Effector memory CD4-positive, alpha-beta T cell (primary cell): ENCODE measurements at regions not wholly inside any gene's neighbourhood (a gene's known extent, or its start where the extent isn't known, plus 50 kb on each side); places are given as distances from the start of the nearest gene placed in this dataset.
"Not testable (repeated sequence)": the region's sequence is repeated elsewhere in the genome, so short reads cannot be mapped to it uniquely, and the experiment has no call there.

Experiments
- DNase-seq, 3 donors: peaks; one replicate each; pipeline ENCODE4 v3.0.0-alpha.2; 2020
- H3K27ac ChIP-seq: 2 replicates; pipeline ENCODE4 v1.7.0; 2013; ENCODE audit warnings: mild to moderate bottlenecking, low read length, moderate library complexity; ENCODE audit not compliant: insufficient read depth, poor library complexity, severe bottlenecking
- H3K27me3 ChIP-seq: replicated peaks from 2 replicates; pipeline ENCODE4 v1.7.0; 2013; ENCODE audit warnings: mild to moderate bottlenecking, low read length; ENCODE audit not compliant: insufficient read depth, control insufficient read depth, poor library complexity, severe bottlenecking
- H3K36me3 ChIP-seq: 2 replicates; pipeline ENCODE4 v1.7.0; 2013; ENCODE audit warnings: mild to moderate bottlenecking, low read length, moderate library complexity; ENCODE audit not compliant: control insufficient read depth, insufficient read depth
- H3K4me1 ChIP-seq: 2 replicates; pipeline ENCODE4 v1.7.0; 2013; ENCODE audit warnings: low read length, mild to moderate bottlenecking; ENCODE audit not compliant: control insufficient read depth, insufficient read depth, poor library complexity, severe bottlenecking
- H3K4me3 ChIP-seq: 2 replicates; pipeline ENCODE4 v1.7.0; 2013; ENCODE audit warnings: low read length, low read depth, mild to moderate bottlenecking; ENCODE audit not compliant: insufficient read depth, poor library complexity, severe bottlenecking
- H3K9me3 ChIP-seq: 2 replicates; pipeline ENCODE4 v1.7.0; 2013; ENCODE audit warnings: mild to moderate bottlenecking, low read length, moderate library complexity; ENCODE audit not compliant: control insufficient read depth

DNA sequence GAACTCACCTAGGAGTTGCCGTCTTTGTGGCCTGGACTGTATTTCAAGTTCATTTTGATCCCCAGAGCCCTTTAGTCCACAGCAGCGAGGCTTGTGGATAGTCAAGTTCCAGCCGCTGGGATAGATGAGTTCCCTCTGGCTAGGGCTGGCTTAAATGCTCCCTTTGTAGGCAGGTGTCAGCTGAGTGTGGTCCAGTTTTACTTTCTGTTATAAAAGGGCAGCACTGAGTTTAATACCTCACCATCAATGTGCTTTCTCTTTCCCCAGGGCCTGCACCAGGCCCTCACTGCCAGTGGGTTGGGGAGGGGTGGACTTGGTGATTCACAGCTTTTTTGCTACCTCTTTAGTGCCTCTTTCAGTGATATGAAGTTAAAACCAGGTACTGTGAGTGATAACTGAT is 188.2 kb downstream of the SLCO4C1 start:
- DNase-seq = no peak
- Histone ChIP-seq H3K27me3 (no peaks in the 10 kb centered on the region), H3K4me3 (no peak overlapping the region), H3K36me3 (no peaks in the 10 kb centered on the region), H3K9me3 (no peaks in the 10 kb centered on the region), H3K27ac (no peak overlapping the region), H3K4me1 (no peaks in the 10 kb centered on the region)

DNA sequence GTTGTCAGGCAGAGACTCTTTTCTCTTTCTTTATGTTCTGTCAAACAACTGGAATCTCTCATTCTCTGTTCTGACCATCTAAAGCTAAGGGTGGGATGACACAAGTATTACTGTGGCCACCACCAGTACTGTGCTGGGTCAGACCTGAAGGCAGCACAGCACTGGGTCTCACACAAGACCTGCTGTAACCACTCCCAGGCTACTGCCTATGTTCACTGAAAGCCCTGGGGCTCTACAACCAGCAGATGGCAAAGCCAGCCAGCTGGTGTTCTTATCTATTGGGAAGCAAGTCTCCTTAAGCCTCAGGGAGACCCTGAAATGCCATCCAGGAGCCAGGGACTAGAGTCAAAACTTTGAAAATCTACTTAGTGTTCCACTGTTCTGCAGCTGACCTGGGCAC is 189.5 kb downstream of the SLCO4C1 start:
- no peaks in the 10 kb centered on the region for H3K9me3 ChIP-seq
- no peaks in the 10 kb centered on the region for H3K36me3 ChIP-seq
- H3K4me3 ChIP-seq = no peak overlapping the region
- no peaks in the 10 kb centered on the region for H3K27me3 ChIP-seq
- no peaks in the 10 kb centered on the region for H3K4me1 ChIP-seq
- no peak overlapping the region for H3K27ac ChIP-seq
- no peak for DNase-seq

DNA sequence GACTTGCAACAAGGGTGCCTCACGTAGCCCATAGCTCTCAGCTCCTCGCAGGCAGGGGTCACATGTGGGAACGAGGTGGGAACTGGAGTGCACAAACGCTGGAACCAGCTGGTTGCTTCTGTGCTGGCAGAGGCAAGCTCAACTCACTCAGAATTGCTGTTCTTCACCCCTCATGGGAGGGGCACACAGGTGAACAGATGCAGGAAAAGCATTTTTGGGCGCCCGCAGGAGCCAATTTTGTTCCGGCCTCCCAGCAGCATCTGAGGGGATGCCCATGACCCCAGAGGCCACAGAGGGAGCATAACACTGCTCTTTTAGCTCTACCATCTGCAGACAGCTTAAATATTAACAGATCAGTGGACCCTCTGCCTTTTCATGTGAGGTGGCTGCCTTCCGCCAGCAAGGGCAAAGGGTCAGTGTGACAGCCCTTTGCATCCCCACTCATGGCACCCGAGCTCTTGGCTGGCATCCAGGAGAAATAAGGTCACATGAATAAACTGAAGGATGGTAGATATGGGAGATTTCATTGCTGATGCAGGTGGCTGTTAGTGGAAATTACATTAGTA is 196.2 kb downstream of the SLCO4C1 start:
- Histone ChIP-seq H3K27me3 (no peaks in the 10 kb centered on the region), H3K4me1 (no peaks in the 10 kb centered on the region), H3K36me3 (no peaks in the 10 kb centered on the region), H3K4me3 (no peak overlapping the region), H3K27ac (no peak overlapping the region), H3K9me3 (no peaks in the 10 kb centered on the region)
- DNase-seq = no peak

DNA sequence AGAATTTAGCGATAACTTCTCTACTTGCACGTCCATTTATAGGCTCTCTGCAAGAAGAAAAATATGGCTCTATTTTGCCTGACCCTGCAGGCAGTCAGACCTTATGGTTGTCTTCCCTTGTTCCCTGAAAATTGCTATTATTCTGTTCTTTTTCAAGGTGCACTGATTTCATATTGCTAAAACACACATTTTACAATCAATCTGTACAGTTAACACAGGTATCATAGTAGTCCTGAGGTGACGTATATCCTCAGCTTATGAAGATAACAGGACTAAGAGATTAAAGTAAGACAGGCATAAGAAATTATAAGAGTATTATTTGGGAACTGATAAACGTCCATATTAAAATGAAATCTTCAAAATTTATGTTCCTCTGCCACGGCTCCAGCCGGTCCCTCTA is 197.0 kb downstream of the SLCO4C1 start:
- not testable (repeated sequence) for H3K27me3 ChIP-seq, H3K36me3 ChIP-seq, H3K9me3 ChIP-seq, H3K27ac ChIP-seq, DNase-seq, H3K4me1 ChIP-seq, H3K4me3 ChIP-seq

DNA sequence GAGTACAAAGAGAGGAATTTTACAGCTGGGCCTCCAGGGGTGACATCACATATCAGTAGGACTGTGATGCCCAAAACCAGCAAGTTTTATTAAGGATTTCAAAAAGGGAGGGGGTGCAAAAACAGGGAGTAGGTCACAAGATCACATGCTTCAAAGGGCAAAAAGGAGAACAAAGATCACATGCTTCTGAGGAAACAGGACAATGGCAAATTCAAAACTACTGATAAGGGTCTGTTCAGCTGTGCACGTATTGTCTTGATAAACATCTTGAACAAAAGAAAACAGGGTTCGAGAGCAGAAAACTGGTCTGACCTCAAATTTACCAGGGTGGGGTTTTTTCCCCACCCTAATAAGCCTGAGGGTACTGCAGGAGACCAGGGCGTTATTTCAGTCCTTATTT is 197.5 kb downstream of the SLCO4C1 start:
- not testable (repeated sequence) for H3K4me3 ChIP-seq, H3K36me3 ChIP-seq, H3K27ac ChIP-seq, H3K27me3 ChIP-seq, H3K9me3 ChIP-seq, DNase-seq, H3K4me1 ChIP-seq

DNA sequence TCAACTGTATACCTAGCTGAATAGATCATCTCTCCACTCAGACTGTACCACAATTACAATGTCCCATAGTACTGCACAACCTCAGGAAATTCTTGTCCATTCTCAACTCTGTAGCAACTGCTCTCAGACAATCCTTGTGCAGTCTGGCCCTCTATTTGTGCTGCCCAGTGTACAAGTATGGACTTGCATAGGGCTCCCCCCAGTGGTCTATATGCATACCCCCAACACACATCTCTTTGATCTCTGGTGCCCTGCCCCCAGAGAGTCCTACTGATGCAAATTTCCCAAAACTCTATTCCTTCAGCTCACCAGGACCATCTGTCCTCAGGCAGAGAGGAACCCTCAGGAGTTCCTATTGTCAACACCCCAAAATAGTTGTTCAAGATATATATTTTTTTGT is 205.3 kb downstream of the SLCO4C1 start:
- no peaks in the 10 kb centered on the region for H3K27me3 ChIP-seq
- H3K9me3 ChIP-seq = no peaks in the 10 kb centered on the region
- H3K4me3 ChIP-seq = no peak overlapping the region
- no peak overlapping the region for H3K27ac ChIP-seq
- no peaks in the 10 kb centered on the region for H3K4me1 ChIP-seq
- H3K36me3 ChIP-seq = no peaks in the 10 kb centered on the region
- DNase-seq = no peak

DNA sequence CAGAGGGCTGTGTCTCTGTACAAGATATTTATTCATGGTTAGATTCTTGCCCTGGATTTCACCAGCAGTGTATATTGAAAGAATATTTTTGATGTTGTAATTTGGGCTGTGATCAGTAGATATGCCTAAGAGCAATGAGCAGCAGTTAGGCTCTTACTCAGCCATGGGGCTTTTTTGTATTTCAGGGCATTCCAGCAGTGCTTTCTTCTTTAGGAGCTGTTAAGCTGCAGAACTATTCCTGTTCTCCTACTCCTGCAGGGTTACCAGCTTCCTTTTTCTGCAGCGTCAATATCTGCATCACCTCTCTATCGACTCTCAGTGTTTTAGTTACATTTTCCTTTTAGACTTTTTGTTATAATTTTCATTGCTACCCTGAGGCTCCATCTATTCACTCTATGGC is 206.2 kb downstream of the SLCO4C1 start:
- Histone ChIP-seq H3K27ac (no peak overlapping the region), H3K4me1 (no peaks in the 10 kb centered on the region), H3K4me3 (no peak overlapping the region), H3K9me3 (no peaks in the 10 kb centered on the region), H3K27me3 (no peaks in the 10 kb centered on the region), H3K36me3 (no peaks in the 10 kb centered on the region)
- no peak for DNase-seq

DNA sequence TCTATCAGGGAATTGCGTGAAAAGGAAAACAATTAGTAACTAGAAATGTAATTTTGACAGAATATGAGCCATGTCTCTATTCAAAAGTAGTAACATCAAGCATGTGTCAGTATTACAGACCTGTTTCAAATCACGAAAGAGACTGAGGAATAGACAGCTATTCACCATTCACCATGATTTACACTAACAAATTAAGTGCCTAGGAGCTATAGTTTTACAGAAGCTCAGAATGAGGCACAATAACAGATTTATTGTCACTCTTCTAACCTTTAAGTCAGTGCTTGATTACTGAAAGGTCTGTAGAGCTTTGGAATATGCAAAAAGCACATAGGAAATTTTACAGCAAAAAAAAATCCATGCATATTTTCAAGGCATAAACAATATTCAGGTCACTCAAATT is 208.2 kb downstream of the SLCO4C1 start:
- Histone ChIP-seq H3K4me1 (no peaks in the 10 kb centered on the region), H3K27ac (no peak overlapping the region), H3K4me3 (no peak overlapping the region), H3K36me3 (no peaks in the 10 kb centered on the region), H3K9me3 (no peaks in the 10 kb centered on the region), H3K27me3 (no peaks in the 10 kb centered on the region)
- DNase-seq = no peak

DNA sequence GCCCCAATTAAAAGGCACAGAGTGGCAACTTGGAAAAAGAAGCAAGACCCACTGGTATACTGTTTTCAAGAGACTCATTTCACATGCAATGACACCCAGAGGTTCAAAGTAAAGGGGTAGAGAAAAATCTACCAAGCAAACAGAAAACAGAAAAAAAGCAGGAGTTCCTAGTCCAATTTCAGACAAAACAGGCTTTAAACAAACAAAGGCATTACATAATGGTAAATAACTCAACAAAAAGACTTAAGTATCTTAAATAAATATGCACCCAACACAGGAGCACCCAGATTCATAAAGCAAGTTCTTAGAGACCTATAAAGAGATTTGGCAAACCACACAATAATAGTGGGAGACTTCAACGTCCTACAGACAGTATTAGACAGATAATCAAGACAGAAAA is 215.8 kb downstream of the SLCO4C1 start:
- H3K4me1 ChIP-seq = no peaks in the 10 kb centered on the region
- no peaks in the 10 kb centered on the region for H3K27me3 ChIP-seq
- no peak for DNase-seq
- no peaks in the 10 kb centered on the region for H3K36me3 ChIP-seq
- H3K9me3 ChIP-seq = no peaks in the 10 kb centered on the region
- H3K27ac ChIP-seq = no peak overlapping the region
- no peak overlapping the region for H3K4me3 ChIP-seq

DNA sequence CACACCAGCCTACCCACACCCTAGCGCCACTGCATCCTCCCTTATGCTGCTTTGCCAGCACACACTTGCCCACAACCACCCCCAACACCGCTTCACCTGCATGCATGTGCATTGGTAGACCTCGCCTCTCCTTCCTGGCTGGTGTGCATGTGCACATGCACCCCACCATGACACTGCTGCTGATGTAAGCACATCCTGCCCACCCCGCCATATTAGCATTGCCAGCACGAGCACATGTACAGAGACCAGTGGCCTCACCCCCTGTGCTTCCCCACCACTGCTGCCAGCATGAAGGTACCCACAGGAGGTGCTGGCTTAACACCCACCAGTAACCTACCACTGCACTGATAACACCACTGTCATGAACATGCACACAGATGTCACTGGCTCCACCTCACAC is 218.2 kb downstream of the SLCO4C1 start:
- no peaks in the 10 kb centered on the region for H3K36me3 ChIP-seq
- DNase-seq = no peak
- H3K27ac ChIP-seq = no peak overlapping the region
- H3K4me3 ChIP-seq = no peak overlapping the region
- H3K9me3 ChIP-seq = no peaks in the 10 kb centered on the region
- H3K4me1 ChIP-seq = no peaks in the 10 kb centered on the region
- H3K27me3 ChIP-seq = no peaks in the 10 kb centered on the region

DNA sequence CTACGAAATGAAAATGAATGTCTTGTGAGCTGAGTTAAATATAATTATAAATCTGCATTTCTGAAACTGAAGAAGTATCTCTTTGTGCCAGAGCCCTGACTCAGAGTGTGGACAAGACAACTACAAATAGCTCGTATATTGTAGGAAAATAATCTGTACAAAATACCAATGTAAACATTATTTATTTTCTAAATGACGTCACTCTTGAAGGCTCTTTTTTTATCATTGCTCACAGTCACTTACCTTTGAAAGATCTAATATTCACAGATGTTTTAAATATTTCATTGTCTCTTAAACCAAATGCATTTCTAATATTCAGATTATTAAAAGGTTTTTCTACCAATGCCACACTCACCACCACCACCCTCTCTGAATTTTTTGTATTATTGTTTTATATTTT is 226.1 kb downstream of the SLCO4C1 start:
- no peaks in the 10 kb centered on the region for H3K9me3 ChIP-seq
- no peak overlapping the region for H3K27ac ChIP-seq
- no peaks in the 10 kb centered on the region for H3K4me1 ChIP-seq
- no peak overlapping the region for H3K4me3 ChIP-seq
- H3K27me3 ChIP-seq = no peaks in the 10 kb centered on the region
- no peak for DNase-seq
- no peaks in the 10 kb centered on the region for H3K36me3 ChIP-seq
